ENCODE measurements at regions not wholly inside any gene's neighbourhood (a gene's known extent, or its start where the extent isn't known, plus 50 kb on each side); places are given as distances from the start of the nearest gene placed in this dataset.

DNA sequence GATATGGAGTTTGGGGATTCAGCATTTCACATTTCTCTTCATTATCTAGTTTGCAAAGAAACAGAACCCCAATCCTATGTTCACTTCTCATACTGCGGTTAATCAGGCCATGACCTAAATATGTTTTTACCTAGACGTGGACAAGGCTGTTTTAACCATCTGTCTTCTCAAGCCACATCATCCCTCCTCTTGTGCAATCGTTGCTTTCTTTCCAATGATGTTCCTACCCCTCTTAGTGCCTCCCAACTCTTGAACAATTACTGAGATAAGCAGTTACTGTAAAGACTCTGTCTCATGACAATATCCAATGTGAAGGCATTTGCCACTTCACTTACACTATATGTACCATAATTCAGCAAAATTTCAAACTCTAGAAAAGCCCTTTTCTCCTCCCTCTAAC is 406.2 kb downstream of the LIG4 start:
- TF ChIP-seq EZH2 (IDR thresholded peaks at IDR 0.05; ENCODE audit: low read length, unreplicated experiment) = no peak
- TF ChIP-seq, protein P1, sequence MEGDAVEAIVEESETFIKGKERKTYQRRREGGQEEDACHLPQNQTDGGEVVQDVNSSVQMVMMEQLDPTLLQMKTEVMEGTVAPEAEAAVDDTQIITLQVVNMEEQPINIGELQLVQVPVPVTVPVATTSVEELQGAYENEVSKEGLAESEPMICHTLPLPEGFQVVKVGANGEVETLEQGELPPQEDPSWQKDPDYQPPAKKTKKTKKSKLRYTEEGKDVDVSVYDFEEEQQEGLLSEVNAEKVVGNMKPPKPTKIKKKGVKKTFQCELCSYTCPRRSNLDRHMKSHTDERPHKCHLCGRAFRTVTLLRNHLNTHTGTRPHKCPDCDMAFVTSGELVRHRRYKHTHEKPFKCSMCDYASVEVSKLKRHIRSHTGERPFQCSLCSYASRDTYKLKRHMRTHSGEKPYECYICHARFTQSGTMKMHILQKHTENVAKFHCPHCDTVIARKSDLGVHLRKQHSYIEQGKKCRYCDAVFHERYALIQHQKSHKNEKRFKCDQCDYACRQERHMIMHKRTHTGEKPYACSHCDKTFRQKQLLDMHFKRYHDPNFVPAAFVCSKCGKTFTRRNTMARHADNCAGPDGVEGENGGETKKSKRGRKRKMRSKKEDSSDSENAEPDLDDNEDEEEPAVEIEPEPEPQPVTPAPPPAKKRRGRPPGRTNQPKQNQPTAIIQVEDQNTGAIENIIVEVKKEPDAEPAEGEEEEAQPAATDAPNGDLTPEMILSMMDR (conservative IDR thresholded peaks at IDR 0.05; ENCODE audit: low read depth, low read length) = no peak

All from PC-3 (cell line).